D721Med (cell line): ENCODE measurements at regions not wholly inside any gene's neighbourhood (a gene's known extent, or its start where the extent isn't known, plus 50 kb on each side); places are given as distances from the start of the nearest gene placed in this dataset.

ENCODE experiments used
- DNase-seq: peaks from one replicate; pipeline ENCODE4 v3.0.0; 2011; ENCODE audit warnings: low spot score; ENCODE audit not compliant: insufficient read length
- FAIRE-seq: peaks from 2 replicates; lab custom pipeline; 2011; peaks lifted over from hg19 to GRCh38; lab: Jason Lieb, UNC
- CTCF ChIP-seq: IDR thresholded peaks from 2 replicates; pipeline ENCODE4 v1.5.1; 2012; ENCODE audit warnings: mild to moderate bottlenecking, control low read depth; ENCODE audit not compliant: insufficient read depth; ENCODE audit errors: missing control alignments

GRCh38 chr5:96516631-96517071 is 83.6 kb upstream of the PCSK1 start:
- no peak for TF ChIP-seq CTCF
- DNase-seq (no peak), FAIRE-seq (no peak)

GRCh38 chr5:96517295-96517694 is 84.2 kb upstream of the PCSK1 start:
- DNase-seq = no peak
- no peak for TF ChIP-seq CTCF
- FAIRE-seq = no peak

GRCh38 chr5:96520345-96520744 is 87.3 kb upstream of the PCSK1 start:
- no peak for TF ChIP-seq CTCF
- DNase-seq (no peak), FAIRE-seq (no peak)

- DNase-seq (no peak), FAIRE-seq (no peak)
- no peak for TF ChIP-seq CTCF
Measured at GRCh38 chr5:96522635-96523355, 89.7 kb upstream of the PCSK1 start.

- DNase-seq = no peak
- no peak for FAIRE-seq
- no peak for TF ChIP-seq CTCF
Measured at GRCh38 chr5:96527768-96528661, 95.0 kb upstream of the PCSK1 start.

GRCh38 chr5:96528826-96529474 is 95.9 kb upstream of the PCSK1 start:
- TF ChIP-seq CTCF = no peak
- DNase-seq = no peak
- FAIRE-seq = no peak
